NCI-H187 (cell line): ENCODE measurements at regions not wholly inside any gene's neighbourhood (a gene's known extent, or its start where the extent isn't known, plus 50 kb on each side); places are given as distances from the start of the nearest gene placed in this dataset.
"Not testable (repeated sequence)": the region's sequence is repeated elsewhere in the genome, so short reads cannot be mapped to it uniquely, and the experiment has no call there.

Experiments used
- DNase-seq, 2 experiments: peaks; one replicate each; lab custom pipeline; 2025; lab: John Stamatoyannopoulos, UW

- DNase-seq, result no peak
Measured at GRCh38 chr2:53028746-53029423, 738.7 kb upstream of the CHAC2 start.

DNA sequence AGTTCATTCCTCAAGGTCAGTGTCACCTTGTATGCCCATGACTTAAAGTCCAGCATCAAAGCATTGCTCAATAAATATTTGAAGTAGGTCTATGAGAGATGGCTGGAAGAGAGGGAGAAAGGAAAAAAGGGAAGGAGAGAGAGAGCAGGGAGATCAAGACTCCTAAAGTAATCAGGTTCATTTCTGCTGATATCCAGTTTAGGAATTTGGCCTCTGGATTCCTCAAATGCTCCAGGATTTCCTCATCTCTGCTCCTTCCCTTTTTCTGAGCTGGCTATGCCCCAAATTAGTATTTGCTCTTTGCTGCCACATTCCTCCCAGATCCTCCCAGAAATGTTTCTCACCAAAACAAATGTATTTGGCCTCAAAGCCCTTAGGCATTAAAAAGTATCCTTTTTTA, 739.4 kb upstream of the CHAC2 start:
- no peak for DNase-seq

DNA sequence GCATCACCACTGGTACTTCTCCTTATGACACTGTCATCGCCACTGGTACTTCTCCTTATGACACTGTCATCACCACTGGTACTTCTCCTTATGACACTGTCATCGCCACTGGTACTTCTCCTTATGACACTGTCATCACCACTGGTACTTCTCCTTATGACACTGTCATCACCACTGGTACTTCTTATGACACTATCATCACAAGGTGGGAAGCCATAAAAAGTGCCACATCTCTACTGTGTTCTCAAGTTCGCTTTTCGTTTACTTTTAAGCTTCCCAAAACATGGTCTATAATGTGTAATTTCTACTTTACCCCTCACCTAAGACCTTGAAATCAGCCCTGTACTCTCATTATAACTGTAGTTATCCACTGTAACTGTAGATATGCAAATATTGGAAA, 745.4 kb upstream of the CHAC2 start:
- not testable (repeated sequence) for DNase-seq

GRCh38 chr2:53021828-53022227, 745.8 kb upstream of the CHAC2 start:
- no peak for DNase-seq

DNA sequence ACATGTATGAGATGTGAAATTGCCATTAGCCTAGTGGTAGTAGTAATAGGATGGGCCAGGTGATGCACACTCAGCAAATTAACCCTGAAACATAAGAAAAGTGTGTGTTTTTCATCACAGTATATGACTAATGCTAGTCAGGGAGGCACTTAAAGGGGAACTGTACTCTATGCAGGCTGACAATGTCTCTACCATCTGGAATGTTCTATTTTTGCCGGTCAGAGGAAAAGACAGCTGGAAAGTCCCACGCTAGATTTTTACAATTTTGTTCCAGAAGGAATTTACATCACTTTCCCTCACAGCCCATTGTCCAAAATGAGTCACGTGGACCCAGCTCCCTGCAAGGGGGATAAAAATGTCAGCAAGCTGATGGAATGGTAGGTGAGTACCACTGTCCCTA, 746.3 kb upstream of the CHAC2 start:
- no peak for DNase-seq

DNA sequence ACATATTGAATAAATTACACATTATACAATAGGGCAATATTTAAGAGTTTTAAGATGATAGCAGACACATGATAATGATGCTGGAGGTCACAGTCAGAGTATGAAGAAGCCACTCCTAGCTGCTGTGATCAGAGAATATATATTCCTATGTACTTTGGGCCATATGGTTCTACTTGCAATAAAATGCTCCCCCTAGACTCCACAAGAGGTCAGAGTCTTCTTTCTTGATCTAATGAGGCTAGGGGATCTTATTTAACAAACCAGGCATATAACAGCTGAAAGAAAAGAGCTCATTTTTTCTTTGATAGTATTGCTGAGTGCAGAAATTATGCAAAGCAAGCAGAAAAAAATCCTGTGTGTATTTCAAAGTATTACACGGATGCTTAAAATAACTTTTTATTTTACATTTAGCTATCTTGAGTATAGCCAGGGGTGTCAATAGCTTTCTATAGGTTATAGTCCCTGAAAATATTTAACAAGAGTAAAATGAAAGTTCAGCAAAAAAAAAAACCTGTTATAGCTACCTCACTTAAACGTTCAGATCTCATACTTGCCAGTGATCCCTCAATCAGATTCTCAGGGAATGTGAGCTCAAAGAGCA, 748.7 kb upstream of the CHAC2 start:
- DNase-seq, result no peak

GRCh38 chr2:53006980-53007379, 760.6 kb upstream of the CHAC2 start:
- no peak for DNase-seq

- no peak for DNase-seq
Measured at GRCh38 chr2:53004413-53004812, 763.2 kb upstream of the CHAC2 start.

GRCh38 chr2:52995424-52995823, 772.2 kb upstream of the CHAC2 start:
- DNase-seq, result no peak

DNA sequence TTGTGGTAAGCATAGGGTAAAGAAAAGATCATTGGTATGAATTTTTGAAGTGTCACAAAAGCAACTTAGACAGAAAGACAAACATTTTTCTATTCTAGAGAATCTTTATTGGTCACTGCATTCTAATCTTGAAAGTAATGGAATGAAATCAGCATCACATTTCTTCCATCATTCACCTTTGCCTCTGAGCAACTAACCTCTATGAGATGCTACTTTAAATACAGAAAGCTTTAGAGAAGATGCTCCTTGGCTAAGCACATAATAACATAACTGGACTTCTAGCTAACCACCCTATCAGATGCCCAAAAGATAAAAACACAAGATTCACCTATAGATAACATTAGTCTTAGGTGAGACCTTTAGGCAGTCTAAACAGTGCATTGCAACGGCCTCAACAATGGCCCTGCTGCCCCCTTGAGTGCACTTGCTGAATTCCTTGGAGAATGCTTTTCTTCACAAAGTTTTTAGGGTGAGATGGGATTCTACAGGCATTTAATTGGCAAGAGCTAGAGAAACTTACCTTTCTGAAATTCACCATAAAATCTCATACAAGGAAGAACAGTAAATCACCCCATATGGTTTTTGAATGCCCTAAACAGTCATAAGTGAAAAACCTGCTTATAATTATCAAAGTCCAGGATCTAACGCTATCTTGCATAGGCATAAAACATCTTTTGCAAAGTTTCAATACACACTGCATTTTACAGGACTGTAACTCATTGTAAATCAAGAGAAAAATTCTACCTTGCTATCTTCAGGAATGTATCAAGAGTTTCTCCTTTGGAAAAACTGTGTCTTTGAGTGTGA, 791.3 kb upstream of the CHAC2 start:
- DNase-seq, result peak in 1 of 2 experiments; percentile 11

- DNase-seq, result no peak
Measured at GRCh38 chr2:52974127-52974526, 793.5 kb upstream of the CHAC2 start.

- no peak for DNase-seq
Measured at GRCh38 chr2:52970642-52971041, 797.0 kb upstream of the CHAC2 start.

GRCh38 chr2:52968043-52968442, 799.6 kb upstream of the CHAC2 start:
- no peak for DNase-seq

GRCh38 chr2:52964916-52965530, 802.6 kb upstream of the CHAC2 start:
- DNase-seq, result peak; percentile 13 to 56

DNA sequence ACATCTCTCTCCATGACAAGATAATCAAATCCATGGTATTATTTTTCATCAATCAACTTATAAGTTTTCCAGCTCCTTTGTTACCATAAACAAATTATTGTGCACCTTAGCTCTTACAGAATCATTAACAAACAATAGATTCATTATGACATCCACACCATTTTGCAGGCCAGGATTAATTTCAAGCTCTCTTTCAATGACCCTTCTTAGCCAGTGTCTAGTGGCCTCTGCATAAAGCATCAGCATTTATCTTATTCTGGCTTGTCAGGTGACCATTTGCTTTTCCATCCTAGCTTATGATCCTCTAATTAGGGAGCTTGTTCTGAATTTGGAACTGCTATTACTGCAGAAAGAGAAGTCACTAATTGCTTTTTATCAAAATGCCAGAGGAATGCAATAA, 806.2 kb upstream of the CHAC2 start:
- no peak for DNase-seq

GRCh38 chr2:52960881-52961280, 806.7 kb upstream of the CHAC2 start:
- DNase-seq, result no peak

GRCh38 chr2:52959801-52960200, 807.8 kb upstream of the CHAC2 start:
- DNase-seq, result no peak

DNA sequence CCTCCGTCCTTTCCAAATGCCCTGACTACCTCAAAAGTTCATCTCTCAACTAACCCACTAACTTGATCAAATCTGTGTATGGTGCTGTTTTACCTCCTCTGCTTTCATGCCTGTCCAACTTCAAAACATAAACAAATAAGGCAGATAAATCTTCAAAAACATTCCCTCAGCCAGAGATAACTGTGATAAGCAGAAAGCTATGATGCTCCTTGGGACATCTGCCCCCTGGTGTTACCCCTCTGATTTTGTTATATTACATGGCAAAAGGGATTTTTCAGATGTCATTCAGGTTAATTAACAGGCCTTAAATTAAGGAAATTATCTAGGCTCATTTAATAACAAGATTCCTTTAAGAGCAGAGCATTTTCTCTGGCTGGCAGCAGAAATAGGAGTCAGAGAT, 810.8 kb upstream of the CHAC2 start:
- DNase-seq, result no peak

DNA sequence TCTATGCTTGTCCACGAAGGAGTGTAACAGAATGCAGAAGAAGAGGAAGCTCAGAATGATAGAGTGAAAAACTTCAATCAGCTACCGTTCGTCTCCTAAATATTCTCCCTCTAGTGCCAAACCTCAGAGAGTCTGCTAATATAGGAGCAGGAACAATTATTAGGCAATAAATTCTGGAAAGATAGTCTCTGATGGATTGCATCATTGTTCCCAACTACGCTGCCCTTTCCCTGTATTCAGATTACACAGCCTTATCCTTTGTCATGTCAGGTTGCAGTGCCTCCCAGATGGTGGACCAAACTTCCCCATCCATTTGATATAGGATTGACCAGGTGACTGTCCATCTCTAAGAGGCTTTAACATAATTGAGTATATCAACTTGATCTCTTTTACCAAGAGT, 811.5 kb upstream of the CHAC2 start:
- DNase-seq, result no peak

GRCh38 chr2:52955079-52955478, 812.5 kb upstream of the CHAC2 start:
- DNase-seq, result no peak

- DNase-seq, result no peak
Measured at GRCh38 chr2:52940101-52940500, 827.5 kb upstream of the CHAC2 start.

GRCh38 chr2:52939250-52939649, 828.4 kb upstream of the CHAC2 start:
- no peak for DNase-seq

DNA sequence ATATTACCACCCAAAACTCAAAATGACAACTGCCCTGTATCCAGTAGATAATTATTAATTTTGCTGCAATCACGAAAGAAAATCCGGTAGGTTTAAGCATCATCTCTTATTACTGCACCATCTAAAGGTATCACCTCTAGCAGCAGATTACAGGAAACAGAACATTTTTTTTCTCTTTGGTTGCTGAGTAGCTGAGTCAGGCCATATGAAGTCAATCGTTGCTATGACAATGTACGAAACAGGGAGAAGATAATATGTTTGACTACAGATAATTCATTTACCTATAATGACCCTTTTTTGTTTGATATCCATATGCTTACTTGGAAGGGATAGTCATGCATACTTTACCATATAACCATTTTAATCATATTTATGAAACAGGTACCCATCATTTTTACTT, 831.6 kb upstream of the CHAC2 start:
- DNase-seq, result no peak
